Endothelial cell (in vitro differentiated cells): ENCODE measurements at regions not wholly inside any gene's neighbourhood (a gene's known extent, or its start where the extent isn't known, plus 50 kb on each side); places are given as distances from the start of the nearest gene placed in this dataset.

ENCODE experiments used
- DNase-seq: peaks from one replicate; pipeline ENCODE4 v3.0.0; 2021; ENCODE audit warnings: low spot score
- H3K27ac Mint-ChIP-seq: one replicate; pipeline ENCODE4 v1.8.0; 2021; ENCODE audit warnings: mixed read lengths, inconsistent platforms; ENCODE audit not compliant: unreplicated experiment
- H3K27me3 Mint-ChIP-seq: one replicate; pipeline ENCODE4 v1.8.0; 2021; ENCODE audit warnings: mild to moderate bottlenecking, moderate library complexity, mixed read lengths, inconsistent platforms; ENCODE audit not compliant: unreplicated experiment
- H3K36me3 Mint-ChIP-seq: one replicate; pipeline ENCODE4 v1.8.0; 2021; ENCODE audit warnings: mild to moderate bottlenecking, low read depth, mixed read lengths, inconsistent platforms; ENCODE audit not compliant: unreplicated experiment
- H3K4me1 Mint-ChIP-seq: one replicate; pipeline ENCODE4 v1.8.0; 2021; ENCODE audit warnings: mild to moderate bottlenecking, mixed read lengths, inconsistent platforms; ENCODE audit not compliant: unreplicated experiment
- H3K4me3 Mint-ChIP-seq: one replicate; pipeline ENCODE4 v1.8.0; 2021; ENCODE audit warnings: mild to moderate bottlenecking, mixed read lengths, inconsistent platforms; ENCODE audit not compliant: unreplicated experiment
- H3K9me3 Mint-ChIP-seq: one replicate; pipeline ENCODE4 v1.8.0; 2021; ENCODE audit warnings: mixed read lengths, inconsistent platforms; ENCODE audit not compliant: unreplicated experiment
- CTCF ChIP-seq: fragments of 200-600 bp; sonication (generic); IDR thresholded peaks from one replicate; pipeline ENCODE4 v1.5.0; 2021; ENCODE audit warnings: antibody characterized with exemption; ENCODE audit not compliant: unreplicated experiment

GRCh38 chr2:198498048-198498447, 693.7 kb downstream of the PLCL1 start:
- Mint-ChIP-seq H3K4me1 (peaks cover 5% of the 10 kb centered on the region), H3K27me3 (no peaks in the 10 kb centered on the region), H3K9me3 (no peaks in the 10 kb centered on the region), H3K27ac (no peak overlapping the region), H3K4me3 (no peak overlapping the region), H3K36me3 (no peaks in the 10 kb centered on the region)
- TF ChIP-seq CTCF, result no peak
- DNase-seq, result no peak

DNA sequence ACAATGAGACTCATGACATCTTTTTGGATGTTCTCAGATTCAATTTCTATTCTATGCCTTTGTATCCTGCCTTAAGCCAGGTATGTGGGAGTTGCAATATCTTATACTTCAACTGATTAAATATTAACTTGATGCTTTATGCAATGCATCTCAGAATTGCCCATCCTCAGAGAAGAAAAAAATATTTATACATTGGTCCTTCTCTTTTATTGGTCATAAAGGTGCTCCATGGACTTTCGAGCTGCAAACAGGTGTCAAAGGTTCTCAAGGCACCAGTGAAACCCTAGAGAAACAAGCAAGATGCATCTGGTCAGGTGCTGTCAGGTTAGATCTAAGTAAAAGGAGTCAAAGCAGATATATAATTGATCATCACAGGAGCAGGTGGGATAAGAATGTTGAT, 690.5 kb downstream of the PLCL1 start:
- Mint-ChIP-seq H3K4me1 (peaks cover 5% of the 10 kb centered on the region), H3K27me3 (no peaks in the 10 kb centered on the region), H3K4me3 (no peak overlapping the region), H3K9me3 (no peaks in the 10 kb centered on the region), H3K36me3 (no peaks in the 10 kb centered on the region), H3K27ac (no peak overlapping the region)
- TF ChIP-seq CTCF, result no peak
- no peak for DNase-seq

DNA sequence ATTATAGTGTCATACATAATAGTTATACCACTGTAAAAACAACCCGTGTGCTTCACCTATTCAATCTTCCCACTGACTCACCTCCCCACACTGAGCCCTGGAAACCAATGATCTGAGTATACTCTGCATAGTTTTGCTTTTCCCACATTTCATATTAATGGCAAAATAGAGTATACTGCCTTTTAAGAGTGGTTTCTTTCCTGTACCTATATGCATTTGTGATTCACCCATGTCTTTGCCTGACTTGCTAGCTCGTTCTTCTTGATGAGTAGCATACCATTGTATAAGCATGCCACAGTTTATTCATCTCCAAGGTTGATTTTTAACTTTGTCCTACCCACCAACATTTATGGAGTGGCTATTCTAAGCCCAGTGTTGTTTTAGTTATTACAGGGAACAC, 686.4 kb downstream of the PLCL1 start:
- Mint-ChIP-seq H3K4me1 (no peaks in the 10 kb centered on the region), H3K9me3 (no peaks in the 10 kb centered on the region), H3K27me3 (no peaks in the 10 kb centered on the region), H3K36me3 (no peaks in the 10 kb centered on the region), H3K4me3 (no peak overlapping the region), H3K27ac (no peak overlapping the region)
- DNase-seq, result no peak
- TF ChIP-seq CTCF, result no peak

GRCh38 chr2:198488964-198489363, 684.6 kb downstream of the PLCL1 start:
- Mint-ChIP-seq H3K4me1 (peaks cover 4% of the 10 kb centered on the region), H3K36me3 (no peaks in the 10 kb centered on the region), H3K4me3 (no peak overlapping the region), H3K27me3 (no peaks in the 10 kb centered on the region), H3K27ac (no peak overlapping the region), H3K9me3 (no peaks in the 10 kb centered on the region)
- TF ChIP-seq CTCF, result no peak
- no peak for DNase-seq

- Mint-ChIP-seq H3K4me1 (peaks cover 4% of the 10 kb centered on the region), H3K36me3 (no peaks in the 10 kb centered on the region), H3K27ac (no peak overlapping the region), H3K4me3 (no peak overlapping the region), H3K9me3 (no peaks in the 10 kb centered on the region), H3K27me3 (no peaks in the 10 kb centered on the region)
- no peak for DNase-seq
- TF ChIP-seq CTCF, result no peak
Observed at GRCh38 chr2:198483051-198483450, 678.7 kb downstream of the PLCL1 start.
